Progenitor cell of endocrine pancreas (in vitro differentiated cells): ENCODE measurements at regions not wholly inside any gene's neighbourhood (a gene's known extent, or its start where the extent isn't known, plus 50 kb on each side); places are given as distances from the start of the nearest gene placed in this dataset.

Experiments
- DNase-seq: peaks from one replicate; pipeline ENCODE4 v3.0.0; 2021; ENCODE audit warnings: low spot score; ENCODE audit not compliant: unreplicated experiment
- H3K27ac Mint-ChIP-seq: 2 replicates; pipeline ENCODE4 v1.8.0; 2021; ENCODE audit warnings: mild to moderate bottlenecking, moderate library complexity, mixed read lengths
- H3K27me3 Mint-ChIP-seq: 2 replicates; pipeline ENCODE4 v1.8.0; 2021; ENCODE audit warnings: mixed read lengths
- H3K36me3 Mint-ChIP-seq: 2 replicates; pipeline ENCODE4 v1.8.0; 2022; ENCODE audit warnings: mixed read lengths; ENCODE audit not compliant: insufficient read depth
- H3K4me1 Mint-ChIP-seq: 2 replicates; pipeline ENCODE4 v1.8.0; 2021; ENCODE audit warnings: low read depth, mixed read lengths
- H3K4me3 Mint-ChIP-seq: 2 replicates; pipeline ENCODE4 v1.8.0; 2021; ENCODE audit warnings: low read depth, mild to moderate bottlenecking, moderate library complexity, mixed read lengths
- H3K9me3 Mint-ChIP-seq: 2 replicates; pipeline ENCODE4 v1.8.0; 2021; ENCODE audit warnings: low read depth, mixed read lengths
- CTCF ChIP-seq: fragments of 200-600 bp; sonication (generic); IDR thresholded peaks from one replicate; pipeline ENCODE4 v1.5.0; 2021; ENCODE audit warnings: antibody characterized with exemption, mild to moderate bottlenecking; ENCODE audit not compliant: unreplicated experiment

- Mint-ChIP-seq H3K36me3 (no peaks in the 10 kb centered on the region), H3K27me3 (peaks cover 7% of the 10 kb centered on the region), H3K27ac (no peak overlapping the region), H3K4me1 (no peaks in the 10 kb centered on the region), H3K4me3 (no peak overlapping the region), H3K9me3 (peaks cover 7% of the 10 kb centered on the region)
- TF ChIP-seq CTCF, result no peak
- no peak for DNase-seq
Measured at GRCh38 chr20:16955462-16955861, 207.3 kb downstream of the OTOR start.

- no peak overlapping the region for H3K27ac Mint-ChIP-seq
Measured at GRCh38 chr20:16955971-16956370, 207.8 kb downstream of the OTOR start.

GRCh38 chr20:16965401-16965800 lies 217.2 kb downstream of the OTOR start:
- no peaks in the 10 kb centered on the region for H3K27me3 Mint-ChIP-seq
- H3K9me3 Mint-ChIP-seq, result peaks cover 9% of the 10 kb centered on the region
- no peak overlapping the region for H3K4me3 Mint-ChIP-seq
- no peaks in the 10 kb centered on the region for H3K36me3 Mint-ChIP-seq
- H3K27ac Mint-ChIP-seq, result no peak overlapping the region
- no peak for TF ChIP-seq CTCF
- no peak for DNase-seq
- H3K4me1 Mint-ChIP-seq, result no peaks in the 10 kb centered on the region

More at GRCh38 chr20:16955971-16956370, 207.8 kb downstream of the OTOR start:
- Mint-ChIP-seq H3K36me3 (no peaks in the 10 kb centered on the region), H3K4me1 (no peaks in the 10 kb centered on the region), H3K27me3 (peaks cover 7% of the 10 kb centered on the region), H3K4me3 (no peak overlapping the region), H3K9me3 (peaks cover 8% of the 10 kb centered on the region)
- no peak for DNase-seq
- TF ChIP-seq CTCF, result no peak

GRCh38 chr20:16966276-16966880 lies 218.2 kb downstream of the OTOR start:
- Mint-ChIP-seq H3K4me1 (no peaks in the 10 kb centered on the region), H3K27me3 (no peaks in the 10 kb centered on the region), H3K4me3 (no peak overlapping the region), H3K36me3 (no peaks in the 10 kb centered on the region), H3K27ac (no peak overlapping the region), H3K9me3 (peaks cover 8% of the 10 kb centered on the region)
- no peak for DNase-seq
- no peak for TF ChIP-seq CTCF

GRCh38 chr20:16968099-16968498 lies 219.9 kb downstream of the OTOR start:
- Mint-ChIP-seq H3K9me3 (no peaks in the 10 kb centered on the region), H3K4me3 (no peak overlapping the region), H3K27ac (no peak overlapping the region), H3K36me3 (no peaks in the 10 kb centered on the region), H3K27me3 (peaks cover 3% of the 10 kb centered on the region), H3K4me1 (no peaks in the 10 kb centered on the region)
- no peak for TF ChIP-seq CTCF
- DNase-seq, result no peak
